ENCODE measurements at regions not wholly inside any gene's neighbourhood (a gene's known extent, or its start where the extent isn't known, plus 50 kb on each side); places are given as distances from the start of the nearest gene placed in this dataset.

- Mint-ChIP-seq H3K4me1 (no peaks in the 10 kb centered on the region), H3K4me3 (no peak overlapping the region), H3K9me3 (peaks cover 0 to 3% (median 2%) of the 10 kb centered on the region in 5 donors), H3K27ac (no peak overlapping the region), H3K36me3 (no peaks in the 10 kb centered on the region), H3K27me3 (no peaks in the 10 kb centered on the region)
- Histone ChIP-seq H3K36me3 (ENCODE audit: insufficient read depth, low read length) (no peaks in the 10 kb centered on the region), H3K9me3 (ENCODE audit: low read length) (no peaks in the 10 kb centered on the region), H3K27ac (ENCODE audit: low read depth, low read length) (no peak overlapping the region), H3K27me3 (ENCODE audit: insufficient read depth, low read length, poor library complexity, severe bottlenecking) (no peaks in the 10 kb centered on the region), H3K4me3 (ENCODE audit: low read length) (no peak overlapping the region), H3K4me1 (ENCODE audit: insufficient read depth, low read length) (no peaks in the 10 kb centered on the region)
- ChIA-PET POLR2A (no interaction called here), CTCF (no interaction called here)
- no peak for DNase-seq
These were observed 278.6 kb upstream of the LYPLAL1 start for GRCh38 chr1:218895064-218895587.

- H3K27ac Mint-ChIP-seq = no peak overlapping the region
- Histone ChIP-seq H3K36me3 (ENCODE audit: insufficient read depth, low read length) (no peaks in the 10 kb centered on the region), H3K27me3 (ENCODE audit: insufficient read depth, low read length, poor library complexity, severe bottlenecking) (no peaks in the 10 kb centered on the region), H3K4me1 (ENCODE audit: insufficient read depth, low read length) (no peaks in the 10 kb centered on the region), H3K4me3 (ENCODE audit: low read length) (no peak overlapping the region), H3K9me3 (ENCODE audit: low read length) (no peaks in the 10 kb centered on the region), H3K27ac (ENCODE audit: low read depth, low read length) (no peak overlapping the region)
- H3K36me3 Mint-ChIP-seq = no peaks in the 10 kb centered on the region
- H3K27me3 Mint-ChIP-seq = no peaks in the 10 kb centered on the region
- H3K9me3 Mint-ChIP-seq = peaks cover 0 to 3% (median 2%) of the 10 kb centered on the region in 5 donors
- no peaks in the 10 kb centered on the region for H3K4me1 Mint-ChIP-seq
- no peak for DNase-seq
- H3K4me3 Mint-ChIP-seq = no peak overlapping the region
- ChIA-PET POLR2A (no interaction called here), CTCF (no interaction called here)
These were observed 277.5 kb upstream of the LYPLAL1 start for GRCh38 chr1:218896202-218896601.

DNA sequence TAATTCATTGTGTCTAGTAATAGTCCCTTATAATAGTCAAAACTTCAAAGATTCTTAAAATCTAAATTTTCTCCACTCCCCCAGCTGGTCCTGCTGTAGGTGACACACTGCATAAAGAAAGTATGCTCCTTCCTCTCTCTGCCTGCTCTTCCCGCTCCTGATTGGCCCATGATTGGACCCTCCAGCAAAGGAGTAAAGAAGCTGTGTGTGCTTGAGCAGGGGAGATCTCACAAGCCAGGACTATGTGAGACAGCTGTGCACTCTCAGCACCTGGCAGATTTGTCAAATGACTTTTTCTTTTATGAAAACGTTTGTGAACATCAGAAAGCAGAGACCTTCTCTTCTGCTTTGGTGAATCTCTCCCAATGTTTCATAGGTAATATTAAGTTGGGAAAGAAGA lies 274.8 kb upstream of the LYPLAL1 start:
- Mint-ChIP-seq H3K4me1 (no peaks in the 10 kb centered on the region), H3K27me3 (no peaks in the 10 kb centered on the region), H3K4me3 (peak overlapping the region in 1 of 7 donors; percentile 13), H3K27ac (no peak overlapping the region), H3K9me3 (peaks cover 0 to 3% (median 2%) of the 10 kb centered on the region in 5 donors), H3K36me3 (no peaks in the 10 kb centered on the region)
- CTCF ChIA-PET = no interaction called here
- Histone ChIP-seq H3K36me3 (ENCODE audit: insufficient read depth, low read length) (no peaks in the 10 kb centered on the region), H3K9me3 (ENCODE audit: low read length) (no peaks in the 10 kb centered on the region), H3K27me3 (ENCODE audit: insufficient read depth, low read length, poor library complexity, severe bottlenecking) (no peaks in the 10 kb centered on the region), H3K27ac (ENCODE audit: low read depth, low read length) (no peak overlapping the region), H3K4me1 (ENCODE audit: insufficient read depth, low read length) (no peaks in the 10 kb centered on the region), H3K4me3 (ENCODE audit: low read length) (no peak overlapping the region)
- DNase-seq = no peak
- POLR2A ChIA-PET = no interaction called here

DNA sequence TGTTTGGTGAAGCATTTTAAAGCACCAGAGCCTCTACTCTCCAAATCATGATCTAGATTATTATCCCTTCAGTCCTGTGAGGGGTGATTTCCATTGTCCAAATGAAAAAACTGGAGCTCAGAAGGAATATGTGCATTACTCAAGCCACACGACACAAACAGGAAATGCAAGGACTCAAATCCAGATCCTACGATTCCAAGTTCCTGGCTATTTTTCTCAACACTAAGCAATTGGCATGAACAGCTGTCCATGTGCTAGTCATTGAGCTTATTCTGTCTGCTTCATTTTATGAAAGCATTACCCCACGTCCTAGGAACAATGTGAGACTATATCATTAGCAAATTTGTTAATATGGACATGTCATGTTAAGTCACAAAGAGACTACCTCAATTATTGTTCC lies 273.1 kb upstream of the LYPLAL1 start:
- no peak overlapping the region for H3K4me3 Mint-ChIP-seq
- POLR2A ChIA-PET = no interaction called here
- no peaks in the 10 kb centered on the region for H3K36me3 ChIP-seq (ENCODE audit: insufficient read depth, low read length)
- no peaks in the 10 kb centered on the region for H3K4me1 Mint-ChIP-seq
- CTCF ChIA-PET = no interaction called here
- H3K27ac Mint-ChIP-seq = no peak overlapping the region
- peaks cover 0 to 3% (median 2%) of the 10 kb centered on the region in 5 donors for H3K9me3 Mint-ChIP-seq
- no peak overlapping the region for H3K4me3 ChIP-seq (ENCODE audit: low read length)
- no peaks in the 10 kb centered on the region for H3K27me3 Mint-ChIP-seq
- DNase-seq = no peak
- H3K36me3 Mint-ChIP-seq = no peaks in the 10 kb centered on the region
- no peaks in the 10 kb centered on the region for H3K4me1 ChIP-seq (ENCODE audit: insufficient read depth, low read length)
- H3K9me3 ChIP-seq (ENCODE audit: low read length) = no peaks in the 10 kb centered on the region
- H3K27me3 ChIP-seq (ENCODE audit: insufficient read depth, low read length, poor library complexity, severe bottlenecking) = no peaks in the 10 kb centered on the region
- no peak overlapping the region for H3K27ac ChIP-seq (ENCODE audit: low read depth, low read length)

- CTCF ChIA-PET = no interaction called here
- H3K27ac ChIP-seq (ENCODE audit: low read depth, low read length) = no peak overlapping the region
- no peaks in the 10 kb centered on the region for H3K27me3 Mint-ChIP-seq
- no peak overlapping the region for H3K27ac Mint-ChIP-seq
- H3K36me3 ChIP-seq (ENCODE audit: insufficient read depth, low read length) = no peaks in the 10 kb centered on the region
- no peak overlapping the region for H3K4me3 Mint-ChIP-seq
- no peak overlapping the region for H3K4me3 ChIP-seq (ENCODE audit: low read length)
- POLR2A ChIA-PET = no interaction called here
- no peaks in the 10 kb centered on the region for H3K36me3 Mint-ChIP-seq
- H3K9me3 ChIP-seq (ENCODE audit: low read length) = no peaks in the 10 kb centered on the region
- no peaks in the 10 kb centered on the region for H3K27me3 ChIP-seq (ENCODE audit: insufficient read depth, low read length, poor library complexity, severe bottlenecking)
- H3K4me1 Mint-ChIP-seq = no peaks in the 10 kb centered on the region
- H3K9me3 Mint-ChIP-seq = peaks cover 0 to 3% (median 0%) of the 10 kb centered on the region in 5 donors
- no peaks in the 10 kb centered on the region for H3K4me1 ChIP-seq (ENCODE audit: insufficient read depth, low read length)
- no peak for DNase-seq
These were observed 269.3 kb upstream of the LYPLAL1 start for GRCh38 chr1:218904416-218904815.

DNA sequence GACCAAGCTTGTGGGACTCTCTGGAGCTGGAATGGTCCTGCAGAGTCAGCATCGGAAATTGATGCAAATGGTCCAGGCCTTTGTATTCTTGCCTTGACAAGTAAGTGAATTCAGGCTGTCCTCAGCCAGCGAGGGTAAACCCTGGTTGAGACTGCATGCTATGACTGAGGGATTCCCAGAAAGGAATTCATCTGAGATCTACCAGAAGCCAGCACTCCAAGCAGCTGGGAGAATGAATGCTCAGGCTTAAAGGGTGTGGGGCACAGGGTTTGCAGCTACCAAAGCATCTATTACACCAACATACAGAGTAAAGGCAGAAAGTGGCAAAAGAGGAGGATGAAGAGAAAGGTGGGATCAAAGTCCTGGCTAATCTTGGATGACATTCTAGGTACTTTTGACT lies 257.0 kb upstream of the LYPLAL1 start:
- Mint-ChIP-seq H3K4me1 (no peaks in the 10 kb centered on the region), H3K36me3 (no peaks in the 10 kb centered on the region), H3K9me3 (peaks cover 0 to 5% (median 1%) of the 10 kb centered on the region in 5 donors), H3K4me3 (peak overlapping the region in 1 of 7 donors; percentile 23), H3K27ac (no peak overlapping the region), H3K27me3 (peaks cover 0 to 1% of the 10 kb centered on the region in 2 donors)
- Histone ChIP-seq H3K36me3 (ENCODE audit: insufficient read depth, low read length) (no peaks in the 10 kb centered on the region), H3K9me3 (ENCODE audit: low read length) (no peaks in the 10 kb centered on the region), H3K4me3 (ENCODE audit: low read length) (no peak overlapping the region), H3K4me1 (ENCODE audit: insufficient read depth, low read length) (no peaks in the 10 kb centered on the region), H3K27ac (ENCODE audit: low read depth, low read length) (no peak overlapping the region), H3K27me3 (ENCODE audit: insufficient read depth, low read length, poor library complexity, severe bottlenecking) (no peaks in the 10 kb centered on the region)
- ChIA-PET CTCF (no interaction called here), POLR2A (no interaction called here)
- DNase-seq = no peak

- Mint-ChIP-seq H3K36me3 (no peaks in the 10 kb centered on the region), H3K27me3 (peaks cover 0 to 1% of the 10 kb centered on the region in 2 donors), H3K4me1 (no peaks in the 10 kb centered on the region), H3K9me3 (peaks cover 0 to 6% (median 0%) of the 10 kb centered on the region in 5 donors), H3K27ac (no peak overlapping the region), H3K4me3 (no peak overlapping the region)
- Histone ChIP-seq H3K4me1 (ENCODE audit: insufficient read depth, low read length) (no peaks in the 10 kb centered on the region), H3K27ac (ENCODE audit: low read depth, low read length) (no peak overlapping the region), H3K36me3 (ENCODE audit: insufficient read depth, low read length) (no peaks in the 10 kb centered on the region), H3K4me3 (ENCODE audit: low read length) (no peak overlapping the region), H3K27me3 (ENCODE audit: insufficient read depth, low read length, poor library complexity, severe bottlenecking) (no peaks in the 10 kb centered on the region), H3K9me3 (ENCODE audit: low read length) (no peaks in the 10 kb centered on the region)
- no peak for DNase-seq
- CTCF ChIA-PET = interaction anchor here (0.7 kb wide), 1 partner anchor 10 kb away, joined by 3 read pairs; no protein-coding TSS in a partner anchor
- POLR2A ChIA-PET = interaction anchor here (0.5 kb wide), 1 partner anchor 63 kb away, joined by 3 read pairs; no protein-coding TSS in a partner anchor
These were observed 256.0 kb upstream of the LYPLAL1 start for GRCh38 chr1:218917656-218918055.

- Mint-ChIP-seq H3K27ac (no peak overlapping the region), H3K4me1 (no peaks in the 10 kb centered on the region), H3K9me3 (peaks cover 0 to 9% (median 3%) of the 10 kb centered on the region in 5 donors), H3K36me3 (no peaks in the 10 kb centered on the region), H3K27me3 (no peaks in the 10 kb centered on the region), H3K4me3 (no peak overlapping the region)
- Histone ChIP-seq H3K4me3 (ENCODE audit: low read length) (no peak overlapping the region), H3K27ac (ENCODE audit: low read depth, low read length) (no peak overlapping the region), H3K4me1 (ENCODE audit: insufficient read depth, low read length) (no peaks in the 10 kb centered on the region), H3K36me3 (ENCODE audit: insufficient read depth, low read length) (no peaks in the 10 kb centered on the region), H3K9me3 (ENCODE audit: low read length) (no peaks in the 10 kb centered on the region), H3K27me3 (ENCODE audit: insufficient read depth, low read length, poor library complexity, severe bottlenecking) (no peaks in the 10 kb centered on the region)
- no peak for DNase-seq
- ChIA-PET CTCF (no interaction called here), POLR2A (no interaction called here)
These were observed 247.9 kb upstream of the LYPLAL1 start for GRCh38 chr1:218925777-218926176.

DNA sequence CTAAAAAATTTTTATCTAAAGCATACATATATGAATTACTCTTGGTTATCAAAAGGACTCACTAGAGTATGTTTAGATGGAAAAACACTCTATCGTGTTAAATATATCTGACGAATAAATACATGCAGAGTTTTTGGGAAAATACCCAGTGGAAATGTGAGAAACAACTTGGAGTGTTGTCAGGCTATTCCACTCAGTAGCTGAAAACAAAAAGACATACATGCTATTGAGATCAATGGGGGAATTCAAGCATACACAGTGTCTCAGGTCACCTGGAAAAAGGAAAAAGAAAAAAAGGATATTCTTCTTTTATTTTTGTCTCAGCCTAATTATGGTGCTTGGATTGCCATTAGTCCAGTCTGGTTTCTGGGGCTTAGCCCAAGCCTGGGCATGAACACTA lies 247.0 kb upstream of the LYPLAL1 start:
- H3K27me3 Mint-ChIP-seq = no peaks in the 10 kb centered on the region
- ChIA-PET CTCF (no interaction called here), POLR2A (no interaction called here)
- Histone ChIP-seq H3K36me3 (ENCODE audit: insufficient read depth, low read length) (no peaks in the 10 kb centered on the region), H3K4me1 (ENCODE audit: insufficient read depth, low read length) (no peaks in the 10 kb centered on the region), H3K27ac (ENCODE audit: low read depth, low read length) (no peak overlapping the region), H3K4me3 (ENCODE audit: low read length) (no peak overlapping the region), H3K27me3 (ENCODE audit: insufficient read depth, low read length, poor library complexity, severe bottlenecking) (no peaks in the 10 kb centered on the region), H3K9me3 (ENCODE audit: low read length) (no peaks in the 10 kb centered on the region)
- H3K4me1 Mint-ChIP-seq = no peaks in the 10 kb centered on the region
- H3K36me3 Mint-ChIP-seq = no peaks in the 10 kb centered on the region
- H3K9me3 Mint-ChIP-seq = peaks cover 0 to 11% (median 2%) of the 10 kb centered on the region in 5 donors
- no peak overlapping the region for H3K27ac Mint-ChIP-seq
- no peak overlapping the region for H3K4me3 Mint-ChIP-seq
- DNase-seq = no peak
